ENCODE measurements at regions not wholly inside any gene's neighbourhood (a gene's known extent, or its start where the extent isn't known, plus 50 kb on each side); places are given as distances from the start of the nearest gene placed in this dataset.
"Not testable (repeated sequence)": the region's sequence is repeated elsewhere in the genome, so short reads cannot be mapped to it uniquely, and the experiment has no call there.

DNA sequence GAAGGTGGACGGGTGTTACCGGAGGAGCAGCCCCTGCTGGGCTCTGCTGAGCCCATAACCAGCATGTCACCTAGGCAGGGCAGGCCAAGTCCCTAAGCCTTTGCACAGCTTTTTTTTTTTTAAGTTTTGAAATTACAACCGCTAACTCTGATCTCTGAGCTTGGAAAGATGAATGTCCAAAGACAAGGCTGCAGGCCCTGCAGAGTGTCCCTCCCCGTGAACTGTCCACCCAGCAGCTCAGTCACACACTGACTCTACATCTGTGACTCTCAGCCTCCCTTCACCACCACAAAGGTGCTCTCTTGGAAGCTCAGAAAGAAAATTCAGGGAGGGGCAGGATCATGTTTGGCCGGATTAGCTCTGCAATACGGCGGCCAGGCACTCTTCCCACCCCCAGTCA lies 119.0 kb upstream of the PPP1R26 start:
- H3K27me3 ChIP-seq (ENCODE audit: low read length): no peaks in the 10 kb centered on the region

GRCh38 chr9:135361668-135362067 lies 117.9 kb upstream of the PPP1R26 start:
- not testable (repeated sequence) for H3K4me3 ChIP-seq (ENCODE audit: insufficient read depth, low read length, poor library complexity, severe bottlenecking); H4K20me1 ChIP-seq (ENCODE audit: low read depth, low read length); H3K9me2 ChIP-seq (replicated peaks; ENCODE audit: insufficient read depth, low read length); H3K9ac ChIP-seq (ENCODE audit: low read length); H3K9me3 ChIP-seq (ENCODE audit: insufficient read depth, low read length); H2AFZ ChIP-seq (ENCODE audit: low read depth, low read length, severe bottlenecking); H3K27ac ChIP-seq (ENCODE audit: low read depth, low read length); H3F3A ChIP-seq (ENCODE audit: insufficient read depth); H3K36me3 ChIP-seq (ENCODE audit: low read length); H3K27me3 ChIP-seq (ENCODE audit: low read length); H3K79me2 ChIP-seq (ENCODE audit: insufficient read depth, low read length); H3K4me2 ChIP-seq (ENCODE audit: low read depth, low read length, poor library complexity, severe bottlenecking)

More for the DNA sequence above, 119.0 kb upstream of the PPP1R26 start:
- no peaks in the 10 kb centered on the region for H3F3A ChIP-seq (ENCODE audit: insufficient read depth)
- no peak overlapping the region for H3K27ac ChIP-seq (ENCODE audit: low read depth, low read length)
- no peaks in the 10 kb centered on the region for H3K9me3 ChIP-seq (ENCODE audit: insufficient read depth, low read length)
- H2AFZ ChIP-seq (ENCODE audit: low read depth, low read length, severe bottlenecking): no peak overlapping the region
- no peaks in the 10 kb centered on the region for H3K79me2 ChIP-seq (ENCODE audit: insufficient read depth, low read length)
- TF ChIP-seq CTCF (IDR thresholded peaks at IDR 0.05; ENCODE audit: insufficient read depth, low read length, poor library complexity, severe bottlenecking): no peak
- no peaks in the 10 kb centered on the region for H3K36me3 ChIP-seq (ENCODE audit: low read length)
- no peaks in the 10 kb centered on the region for H3K9me2 ChIP-seq (replicated peaks; ENCODE audit: insufficient read depth, low read length)
- no peaks in the 10 kb centered on the region for H4K20me1 ChIP-seq (ENCODE audit: low read depth, low read length)
- no peak overlapping the region for H3K4me3 ChIP-seq (ENCODE audit: insufficient read depth, low read length, poor library complexity, severe bottlenecking)
- no peak overlapping the region for H3K9ac ChIP-seq (ENCODE audit: low read length)
- H3K4me2 ChIP-seq (ENCODE audit: low read depth, low read length, poor library complexity, severe bottlenecking): no peak overlapping the region

DNA sequence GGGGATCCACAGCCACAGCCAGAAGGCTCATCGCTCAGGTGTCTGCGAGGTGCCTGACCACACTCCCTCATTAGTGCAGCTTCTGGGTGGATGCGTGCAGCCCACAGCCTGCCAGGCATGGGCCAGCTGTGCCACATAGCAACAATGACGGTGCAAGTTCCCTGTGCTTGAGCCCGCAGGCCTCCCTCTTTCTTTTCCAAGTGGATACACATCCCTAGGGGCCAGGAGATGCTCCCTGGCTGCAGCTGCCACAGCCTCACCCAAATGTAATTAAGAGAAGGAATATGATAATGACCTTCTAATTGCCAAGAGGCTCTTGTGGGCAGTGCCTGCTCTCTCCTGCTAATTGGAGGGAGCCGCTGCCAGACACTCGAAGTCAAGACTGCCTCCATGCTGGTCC lies 116.0 kb upstream of the PPP1R26 start:
- H3K36me3 ChIP-seq (ENCODE audit: low read length): no peaks in the 10 kb centered on the region

More for the DNA sequence above, 116.0 kb upstream of the PPP1R26 start:
- Histone ChIP-seq H3K4me3 (ENCODE audit: insufficient read depth, low read length, poor library complexity, severe bottlenecking) (no peak overlapping the region), H3K79me2 (ENCODE audit: insufficient read depth, low read length) (no peaks in the 10 kb centered on the region), H3K9me3 (ENCODE audit: insufficient read depth, low read length) (no peaks in the 10 kb centered on the region), H3K9ac (ENCODE audit: low read length) (no peak overlapping the region), H4K20me1 (ENCODE audit: low read depth, low read length) (no peaks in the 10 kb centered on the region), H3K4me2 (ENCODE audit: low read depth, low read length, poor library complexity, severe bottlenecking) (no peak overlapping the region), H3K9me2 (replicated peaks; ENCODE audit: insufficient read depth, low read length) (no peaks in the 10 kb centered on the region), H2AFZ (ENCODE audit: low read depth, low read length, severe bottlenecking) (no peak overlapping the region), H3K27ac (ENCODE audit: low read depth, low read length) (no peak overlapping the region), H3K27me3 (ENCODE audit: low read length) (no peaks in the 10 kb centered on the region), H3F3A (ENCODE audit: insufficient read depth) (no peaks in the 10 kb centered on the region)
- no peak for TF ChIP-seq CTCF (IDR thresholded peaks at IDR 0.05; ENCODE audit: insufficient read depth, low read length, poor library complexity, severe bottlenecking)
- no peak for TF ChIP-seq EZH2phosphoT487 (conservative IDR thresholded peaks at IDR 0.05; ENCODE audit: low read length)
